ENCODE measurements at regions not wholly inside any gene's neighbourhood (a gene's known extent, or its start where the extent isn't known, plus 50 kb on each side); places are given as distances from the start of the nearest gene placed in this dataset.
"Not testable (repeated sequence)": the region's sequence is repeated elsewhere in the genome, so short reads cannot be mapped to it uniquely, and the experiment has no call there.

- H3K36me3 ChIP-seq = no peaks in the 10 kb centered on the region
- ATAC-seq (ENCODE audit: insufficient number of reproducible peaks, low FRiP score, low read depth) = no peak
- H3K9me3 ChIP-seq = no peaks in the 10 kb centered on the region
- H3K4me1 ChIP-seq (ENCODE audit: control insufficient read depth in 1 of 2, low read depth in 2 of 2) = no peaks in the 10 kb centered on the region
- no peak overlapping the region for H3K4me3 ChIP-seq
- H3K27me3 ChIP-seq (replicated peaks; ENCODE audit: insufficient read depth) = no peaks in the 10 kb centered on the region
- H3K27ac ChIP-seq = no peak overlapping the region
- no peak for DNase-seq (ENCODE audit: low spot score)
- no peak for TF ChIP-seq CTCF (IDR thresholded peaks at IDR 0.05)
Observed at GRCh38 chr2:59237311-59237710, 996.2 kb upstream of the FANCL start.

- no peak for TF ChIP-seq CTCF (IDR thresholded peaks at IDR 0.05)
- Histone ChIP-seq H3K4me1 (ENCODE audit: control insufficient read depth in 1 of 2, low read depth in 2 of 2) (no peaks in the 10 kb centered on the region), H3K36me3 (no peaks in the 10 kb centered on the region), H3K4me3 (no peak overlapping the region), H3K27ac (no peak overlapping the region), H3K27me3 (replicated peaks; ENCODE audit: insufficient read depth) (no peaks in the 10 kb centered on the region), H3K9me3 (no peaks in the 10 kb centered on the region)
- ATAC-seq (ENCODE audit: insufficient number of reproducible peaks, low FRiP score, low read depth) (no peak), DNase-seq (ENCODE audit: low spot score) (no peak)
Observed at GRCh38 chr2:59236723-59237122, 995.6 kb upstream of the FANCL start.

GRCh38 chr2:59233920-59234319, 992.8 kb upstream of the FANCL start:
- Histone ChIP-seq H3K4me1 (ENCODE audit: control insufficient read depth in 1 of 2, low read depth in 2 of 2) (no peaks in the 10 kb centered on the region), H3K9me3 (no peaks in the 10 kb centered on the region), H3K27ac (no peak overlapping the region), H3K36me3 (no peaks in the 10 kb centered on the region), H3K27me3 (replicated peaks; ENCODE audit: insufficient read depth) (no peaks in the 10 kb centered on the region), H3K4me3 (no peak overlapping the region)
- ATAC-seq (ENCODE audit: insufficient number of reproducible peaks, low FRiP score, low read depth) (no peak), DNase-seq (ENCODE audit: low spot score) (no peak)
- no peak for TF ChIP-seq CTCF (IDR thresholded peaks at IDR 0.05)

- DNase-seq (ENCODE audit: low spot score) = no peak
- no peak overlapping the region for H3K4me3 ChIP-seq
- no peaks in the 10 kb centered on the region for H3K36me3 ChIP-seq
- H3K27me3 ChIP-seq (replicated peaks; ENCODE audit: insufficient read depth) = no peaks in the 10 kb centered on the region
- H3K4me1 ChIP-seq (ENCODE audit: control insufficient read depth in 1 of 2, low read depth in 2 of 2) = no peaks in the 10 kb centered on the region
- no peak overlapping the region for H3K27ac ChIP-seq
- ATAC-seq (ENCODE audit: insufficient number of reproducible peaks, low FRiP score, low read depth) = no peak
- TF ChIP-seq CTCF (IDR thresholded peaks at IDR 0.05) = no peak
- H3K9me3 ChIP-seq = no peaks in the 10 kb centered on the region
Observed at GRCh38 chr2:59233448-59233847, 992.3 kb upstream of the FANCL start.

GRCh38 chr2:59232394-59233165, 991.5 kb upstream of the FANCL start:
- no peak for TF ChIP-seq CTCF (IDR thresholded peaks at IDR 0.05)
- DNase-seq (ENCODE audit: low spot score) (no peak), ATAC-seq (ENCODE audit: insufficient number of reproducible peaks, low FRiP score, low read depth) (no peak)
- Histone ChIP-seq H3K27me3 (replicated peaks; ENCODE audit: insufficient read depth) (no peaks in the 10 kb centered on the region), H3K36me3 (no peaks in the 10 kb centered on the region), H3K4me1 (ENCODE audit: control insufficient read depth in 1 of 2, low read depth in 2 of 2) (no peaks in the 10 kb centered on the region), H3K9me3 (no peaks in the 10 kb centered on the region), H3K27ac (no peak overlapping the region), H3K4me3 (no peak overlapping the region)

- not testable (repeated sequence) for H3K27me3 ChIP-seq (replicated peaks; ENCODE audit: insufficient read depth); H3K4me1 ChIP-seq (ENCODE audit: control insufficient read depth in 1 of 2, low read depth in 2 of 2); H3K27ac ChIP-seq; H3K9me3 ChIP-seq; H3K36me3 ChIP-seq; DNase-seq (ENCODE audit: low spot score); H3K4me3 ChIP-seq; ATAC-seq (ENCODE audit: insufficient number of reproducible peaks, low FRiP score, low read depth)
Observed at GRCh38 chr2:59226362-59226761, 985.2 kb upstream of the FANCL start.
